Prostate gland (tissue), 2 donors: ENCODE measurements at regions not wholly inside any gene's neighbourhood (a gene's known extent, or its start where the extent isn't known, plus 50 kb on each side); places are given as distances from the start of the nearest gene placed in this dataset.

Experiments used
- DNase-seq: peaks from one replicate; pipeline ENCODE4 v3.0.0-alpha.2; 2019; ENCODE audit warnings: low spot score
- H3K27ac ChIP-seq, 2 donors: fragments of 200-600 bp; sonication (generic); 2 replicates each; pipeline ENCODE4 v1.5.1; 2017 to 2019
- H3K27me3 ChIP-seq: fragments of 200-600 bp; sonication (generic); replicated peaks from 2 replicates; pipeline ENCODE4 v1.5.1; 2019; ENCODE audit not compliant: insufficient read depth
- H3K36me3 ChIP-seq, 2 donors: fragments of 200-600 bp; sonication (generic); 1 replicate in 1 of 2; 2 replicates in 1 of 2; pipeline versions ENCODE4 v1.5.1 to v1.8.1; 2017 to 2019
- H3K4me1 ChIP-seq: fragments of 200-600 bp; sonication (generic); replicated peaks from 2 replicates; pipeline ENCODE4 v1.5.1; 2019
- H3K4me3 ChIP-seq, 2 donors: fragments of 200-600 bp; sonication (generic); 2 replicates each; pipeline ENCODE4 v1.5.1; 2017 to 2019
- H3K9me3 ChIP-seq: fragments of 200-600 bp; sonication (generic); 2 replicates; pipeline ENCODE4 v1.5.1; 2017
- CTCF ChIP-seq, 4 experiments: fragments of 200-600 bp in 2 of 4; fragments of 450-650 bp in 2 of 4; sonication (generic) in 2 of 4; IDR thresholded peaks; 1 replicate in 3 of 4; 2 replicates in 1 of 4; pipeline ENCODE4 v1.5.1; 2016 to 2019; ENCODE audit warnings: antibody characterized with exemption in 4 of 4, mild to moderate bottlenecking in 2 of 4, moderate library complexity in 2 of 4
- POLR2A ChIP-seq: fragments of 450-650 bp; IDR thresholded peaks from one replicate; pipeline ENCODE4 v1.6.1; 2016; ENCODE audit warnings: antibody characterized with exemption, mild to moderate bottlenecking
- POLR2AphosphoS5 ChIP-seq: sonication (generic); formaldehyde crosslinking; IDR thresholded peaks from one replicate; pipeline ENCODE4 v1.6.1; 2017; ENCODE audit warnings: antibody characterized with exemption
- WGBS: methylation state at CpG from one replicate; pipeline ENCODE4 v1.1.5; 2018; 5-methylcytosine and 5-hydroxymethylcytosine counted together
- intact Hi-C: fragments of 100-400 bp; cut with DNase I; formaldehyde crosslinking; loops from one replicate; pipeline ENCODE4 v1.14.2; 2022

- no peak overlapping the region for H3K27ac ChIP-seq
- intact Hi-C loops, result no loop called here
- H3K9me3 ChIP-seq, result no peaks in the 10 kb centered on the region
- H3K36me3 ChIP-seq, result no peaks in the 10 kb centered on the region
- no peaks in the 10 kb centered on the region for H3K4me1 ChIP-seq
- no peak for TF ChIP-seq POLR2AphosphoS5
- TF ChIP-seq POLR2A, result no peak
- no peak for TF ChIP-seq CTCF (IDR thresholded peaks at IDR 0.05)
- no peaks in the 10 kb centered on the region for H3K27me3 ChIP-seq
- no peak overlapping the region for H3K4me3 ChIP-seq
- DNase-seq, result no peak
- 97% methylated on average over 2 of the region's 2 CpGs for WGBS
These were observed 161.6 kb upstream of the ANKRD50 start for GRCh38 chr4:124874172-124874450.

GRCh38 chr4:124873361-124874171 is 161.0 kb upstream of the ANKRD50 start:
- no peak overlapping the region for H3K27ac ChIP-seq
- no peaks in the 10 kb centered on the region for H3K27me3 ChIP-seq
- intact Hi-C loops, result no loop called here
- no peaks in the 10 kb centered on the region for H3K4me1 ChIP-seq
- H3K4me3 ChIP-seq, result no peak overlapping the region
- no peak for TF ChIP-seq CTCF (IDR thresholded peaks at IDR 0.05)
- TF ChIP-seq POLR2A, result no peak
- no peak for TF ChIP-seq POLR2AphosphoS5
- WGBS, result 79% methylated on average over 2 of the region's 2 CpGs
- H3K9me3 ChIP-seq, result no peaks in the 10 kb centered on the region
- DNase-seq, result no peak
- no peaks in the 10 kb centered on the region for H3K36me3 ChIP-seq

GRCh38 chr4:124872659-124873058 is 160.1 kb upstream of the ANKRD50 start:
- intact Hi-C loops, result no loop called here
- no peaks in the 10 kb centered on the region for H3K9me3 ChIP-seq
- no peaks in the 10 kb centered on the region for H3K27me3 ChIP-seq
- no peaks in the 10 kb centered on the region for H3K36me3 ChIP-seq
- H3K4me3 ChIP-seq, result no peak overlapping the region
- H3K4me1 ChIP-seq, result no peaks in the 10 kb centered on the region
- 40% methylated on average over 2 of the region's 2 CpGs for WGBS
- no peak overlapping the region for H3K27ac ChIP-seq
- DNase-seq, result no peak
- no peak for TF ChIP-seq POLR2AphosphoS5
- no peak for TF ChIP-seq CTCF (IDR thresholded peaks at IDR 0.05)
- TF ChIP-seq POLR2A, result no peak

- Histone ChIP-seq H3K4me3 (no peak overlapping the region), H3K27me3 (no peaks in the 10 kb centered on the region), H3K4me1 (no peaks in the 10 kb centered on the region), H3K9me3 (no peaks in the 10 kb centered on the region), H3K36me3 (no peaks in the 10 kb centered on the region), H3K27ac (no peak overlapping the region)
- DNase-seq, result no peak
- intact Hi-C loops, result no loop called here
- WGBS, result 64% methylated on average over 6 of the region's 6 CpGs
- TF ChIP-seq CTCF (IDR thresholded peaks at IDR 0.05) (no peak), POLR2AphosphoS5 (no peak), POLR2A (no peak)
These were observed 157.5 kb upstream of the ANKRD50 start for GRCh38 chr4:124869961-124870495.

GRCh38 chr4:124868495-124868894 is 156.0 kb upstream of the ANKRD50 start:
- no peaks in the 10 kb centered on the region for H3K4me1 ChIP-seq
- H3K9me3 ChIP-seq, result no peaks in the 10 kb centered on the region
- H3K4me3 ChIP-seq, result no peak overlapping the region
- WGBS, result 43% methylated on average over 2 of the region's 2 CpGs
- no peaks in the 10 kb centered on the region for H3K27me3 ChIP-seq
- DNase-seq, result peak; percentile 24
- H3K36me3 ChIP-seq, result no peaks in the 10 kb centered on the region
- peak; percentile 73 for TF ChIP-seq POLR2AphosphoS5
- no peak for TF ChIP-seq CTCF (IDR thresholded peaks at IDR 0.05)
- intact Hi-C loops, result no loop called here
- H3K27ac ChIP-seq, result no peak overlapping the region
